ENCODE measurements at regions not wholly inside any gene's neighbourhood (a gene's known extent, or its start where the extent isn't known, plus 50 kb on each side); places are given as distances from the start of the nearest gene placed in this dataset.
"Not testable (repeated sequence)": the region's sequence is repeated elsewhere in the genome, so short reads cannot be mapped to it uniquely, and the experiment has no call there.

- no peak for DNase-seq
These were observed 306.2 kb downstream of the CCSER2 start for GRCh38 chr10:84634636-84635035.

- not testable (repeated sequence) for DNase-seq
These were observed 322.2 kb downstream of the CCSER2 start for GRCh38 chr10:84650628-84651027.

GRCh38 chr10:84654671-84655070 is 326.3 kb downstream of the CCSER2 start:
- DNase-seq, result peak in 1 of 2 experiments; percentile 11

- no peak for DNase-seq
These were observed 330.6 kb downstream of the CCSER2 start for GRCh38 chr10:84659027-84659426.

GRCh38 chr10:84659497-84660439 is 331.4 kb downstream of the CCSER2 start:
- DNase-seq, result no peak

- no peak for DNase-seq
These were observed 332.2 kb downstream of the CCSER2 start for GRCh38 chr10:84660450-84661159.

GRCh38 chr10:84665211-84665610 is 336.8 kb downstream of the CCSER2 start:
- DNase-seq, result no peak

- no peak for DNase-seq
These were observed 337.6 kb downstream of the CCSER2 start for GRCh38 chr10:84665883-84666463.

GRCh38 chr10:84668186-84668763 is 339.9 kb downstream of the CCSER2 start:
- peak in 1 of 2 experiments; percentile 37 for DNase-seq

- DNase-seq, result no peak
These were observed 346.7 kb downstream of the CCSER2 start for GRCh38 chr10:84675060-84675459.

GRCh38 chr10:84676536-84676935 is 348.1 kb downstream of the CCSER2 start:
- DNase-seq, result no peak

- no peak for DNase-seq
These were observed 353.4 kb downstream of the CCSER2 start for GRCh38 chr10:84681781-84682180.

GRCh38 chr10:84683550-84683949 is 355.2 kb downstream of the CCSER2 start:
- DNase-seq, result no peak

GRCh38 chr10:84683980-84684740 is 355.8 kb downstream of the CCSER2 start:
- DNase-seq, result no peak

GRCh38 chr10:84685047-84685660 is 356.8 kb downstream of the CCSER2 start:
- no peak for DNase-seq

GRCh38 chr10:84693006-84693405 is 364.6 kb downstream of the CCSER2 start:
- no peak for DNase-seq

- DNase-seq, result no peak
These were observed 367.5 kb downstream of the CCSER2 start for GRCh38 chr10:84695902-84696301.

- peak; percentile 49 to 78 for DNase-seq
These were observed 368.2 kb downstream of the CCSER2 start for GRCh38 chr10:84696610-84697009.

GRCh38 chr10:84698989-84699388 is 370.6 kb downstream of the CCSER2 start:
- no peak for DNase-seq

- DNase-seq, result no peak
These were observed 372.4 kb downstream of the CCSER2 start for GRCh38 chr10:84700668-84701369.

GRCh38 chr10:84701370-84701720 is 373.0 kb downstream of the CCSER2 start:
- no peak for DNase-seq

All from NCI-H187 (cell line).